ENCODE measurements at regions not wholly inside any gene's neighbourhood (a gene's known extent, or its start where the extent isn't known, plus 50 kb on each side); places are given as distances from the start of the nearest gene placed in this dataset.
A peak's percentile ranks its signal among the peaks of the same experiment; 100 is the strongest.

- ATAC-seq (ENCODE audit: low FRiP score in 2 of 2) (no peak), DNase-seq (no peak)
- 7 to 9% methylated on average over 1 of the region's 1 CpG for WGBS, 2 donors
- Histone ChIP-seq H3K4me1 (no peaks in the 10 kb centered on the region), H3K36me3 (no peaks in the 10 kb centered on the region), H3K27ac (peak overlapping the region in 2 of 4 donors; percentile 5 to 30), H3K4me3 (no peak overlapping the region), H3K9me3 (no peaks in the 10 kb centered on the region), H3K27me3 (no peaks in the 10 kb centered on the region)
- TF ChIP-seq EP300 (IDR thresholded peaks at IDR 0.05) (peak in 1 of 4 donors; percentile 76), CTCF (IDR thresholded peaks at IDR 0.05) (no peak)
Observed at GRCh38 chr13:59384154-59384553, 779.6 kb downstream of the DIAPH3 start.

GRCh38 chr13:59391696-59392095, 772.0 kb downstream of the DIAPH3 start:
- WGBS, 2 donors = 17 to 22% methylated on average over 2 of the region's 2 CpGs
- TF ChIP-seq POLR2AphosphoS5 (IDR thresholded peaks at IDR 0.05) (no peak), CTCF (IDR thresholded peaks at IDR 0.05) (peak; percentile 69 to 79 (median 72)), EP300 (IDR thresholded peaks at IDR 0.05) (peak in 1 of 4 donors; percentile 16), POLR2A (IDR thresholded peaks at IDR 0.05) (no peak)
- DNase-seq (peak in 1 of 2 donors; percentile 43), ATAC-seq (ENCODE audit: low FRiP score in 2 of 2) (peak; percentile 73 to 83)
- Histone ChIP-seq H3K27ac (peak overlapping the region in 3 of 4 donors; percentile 23 to 66 (median 54)), H3K4me1 (peaks cover 7% of the 10 kb centered on the region in 4 donors), H3K4me3 (no peak overlapping the region), H3K36me3 (no peaks in the 10 kb centered on the region), H3K9me3 (no peaks in the 10 kb centered on the region), H3K27me3 (no peaks in the 10 kb centered on the region)

GRCh38 chr13:59392328-59392727, 771.4 kb downstream of the DIAPH3 start:
- peaks cover 7% of the 10 kb centered on the region in 4 donors for H3K4me1 ChIP-seq
- no peaks in the 10 kb centered on the region for H3K36me3 ChIP-seq
- peak overlapping the region; percentile 23 to 66 (median 38) for H3K27ac ChIP-seq
- no peaks in the 10 kb centered on the region for H3K9me3 ChIP-seq
- no peak for TF ChIP-seq CTCF (IDR thresholded peaks at IDR 0.05)
- no peak for TF ChIP-seq EP300 (IDR thresholded peaks at IDR 0.05)
- no peak for TF ChIP-seq POLR2A (IDR thresholded peaks at IDR 0.05)
- ATAC-seq (ENCODE audit: low FRiP score in 2 of 2) (no peak), DNase-seq (no peak)
- no peaks in the 10 kb centered on the region for H3K27me3 ChIP-seq
- no peak overlapping the region for H3K4me3 ChIP-seq

GRCh38 chr13:59394496-59394895, 769.2 kb downstream of the DIAPH3 start:
- H3K27ac ChIP-seq = peak overlapping the region in 1 of 4 donors; percentile 34
- H3K9me3 ChIP-seq = no peaks in the 10 kb centered on the region
- ATAC-seq (ENCODE audit: low FRiP score in 2 of 2) (no peak), DNase-seq (no peak)
- H3K4me3 ChIP-seq = no peak overlapping the region
- H3K36me3 ChIP-seq = no peaks in the 10 kb centered on the region
- peaks cover 7 to 14% (median 10%) of the 10 kb centered on the region in 4 donors for H3K4me1 ChIP-seq
- H3K27me3 ChIP-seq = no peaks in the 10 kb centered on the region
- WGBS, 2 donors = 77 to 82% methylated on average over 2 of the region's 2 CpGs
- TF ChIP-seq POLR2A (IDR thresholded peaks at IDR 0.05) = no peak
- TF ChIP-seq POLR2AphosphoS5 (IDR thresholded peaks at IDR 0.05) = no peak
- no peak for TF ChIP-seq CTCF (IDR thresholded peaks at IDR 0.05)
- TF ChIP-seq EP300 (IDR thresholded peaks at IDR 0.05) = no peak

- H3K27ac ChIP-seq = peak overlapping the region in 3 of 4 donors; percentile 9 to 72 (median 16)
- ATAC-seq (ENCODE audit: low FRiP score in 2 of 2) (no peak), DNase-seq (no peak)
- H3K4me1 ChIP-seq = peaks cover 0 to 7% (median 3%) of the 10 kb centered on the region in 4 donors
- WGBS, 2 donors = 42 to 55% methylated on average over 3 of the region's 3 CpGs
- TF ChIP-seq CTCF (IDR thresholded peaks at IDR 0.05) = no peak
- TF ChIP-seq EP300 (IDR thresholded peaks at IDR 0.05) = no peak
- TF ChIP-seq POLR2AphosphoS5 (IDR thresholded peaks at IDR 0.05) = no peak
- no peaks in the 10 kb centered on the region for H3K9me3 ChIP-seq
- no peaks in the 10 kb centered on the region for H3K36me3 ChIP-seq
- H3K27me3 ChIP-seq = no peaks in the 10 kb centered on the region
- no peak overlapping the region for H3K4me3 ChIP-seq
Observed at GRCh38 chr13:59398127-59398526, 765.6 kb downstream of the DIAPH3 start.

Measured in upper lobe of left lung (tissue), 6 donors.